CD4-positive, alpha-beta T cell treated with Interleukin-10 for 1 hour (primary cell): ENCODE measurements at regions not wholly inside any gene's neighbourhood (a gene's known extent, or its start where the extent isn't known, plus 50 kb on each side); places are given as distances from the start of the nearest gene placed in this dataset.
"Not testable (repeated sequence)": the region's sequence is repeated elsewhere in the genome, so short reads cannot be mapped to it uniquely, and the experiment has no call there.

Experiments used
- DNase-seq: peaks from one replicate; pipeline ENCODE4 v3.0.0-alpha.2; 2020

DNA sequence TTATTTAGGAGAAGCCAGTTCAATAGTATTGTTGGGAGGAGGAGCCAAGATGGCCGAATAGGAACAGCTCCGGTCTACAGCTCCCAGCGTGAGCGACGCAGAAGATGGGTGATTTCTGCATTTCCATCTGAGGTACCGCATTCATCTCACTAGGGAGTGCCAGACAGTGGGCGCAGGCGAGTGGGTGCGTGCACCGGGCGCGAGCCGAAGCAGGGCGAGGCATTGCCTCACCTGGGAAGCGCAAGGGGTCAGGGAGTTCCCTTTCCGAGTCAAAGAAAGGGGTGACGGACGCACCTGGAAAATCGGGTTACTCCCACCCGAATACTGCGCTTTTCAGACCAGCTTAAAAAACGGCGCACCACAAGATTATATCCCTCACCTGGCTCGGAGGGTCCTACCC is 403.2 kb upstream of the SMIM31 start:
- DNase-seq = not testable (repeated sequence)

DNA sequence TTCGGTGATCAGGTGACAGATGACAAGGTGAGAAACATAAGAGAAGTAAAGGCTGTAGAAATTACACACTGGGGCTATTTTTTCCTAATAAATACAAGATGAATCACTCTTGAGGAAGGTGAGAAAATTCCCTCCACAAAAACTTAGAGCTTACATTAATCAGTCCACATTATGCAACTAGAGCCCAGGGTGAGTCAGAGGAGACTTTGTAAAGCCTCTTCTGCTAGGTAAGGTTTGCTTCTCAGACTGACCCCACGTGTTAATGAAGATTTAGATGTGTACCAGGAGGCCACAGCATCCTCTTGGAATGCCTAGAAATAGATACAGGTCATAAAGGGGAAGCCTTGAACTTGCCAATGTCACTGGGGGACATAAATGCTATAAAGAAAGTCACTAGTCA is 396.0 kb upstream of the SMIM31 start:
- DNase-seq = no peak

DNA sequence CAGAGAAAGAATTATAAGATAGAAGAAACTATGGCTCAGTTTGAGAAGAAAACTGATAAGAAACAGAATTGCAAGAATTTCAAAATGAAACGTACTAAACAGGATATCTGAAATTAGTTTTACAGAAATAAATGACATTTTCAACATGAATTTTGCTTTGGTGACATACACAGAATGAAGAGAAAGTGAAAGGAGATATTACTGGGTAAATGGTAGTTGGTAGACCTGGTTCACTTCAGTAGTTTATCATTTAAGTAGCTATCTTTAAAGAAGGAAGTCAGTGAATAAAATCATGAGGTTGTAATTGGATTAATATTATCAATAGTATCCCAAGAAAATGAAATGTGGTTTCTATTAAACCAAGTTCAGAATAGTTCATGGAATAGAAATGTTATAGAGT is 395.5 kb upstream of the SMIM31 start:
- no peak for DNase-seq

DNA sequence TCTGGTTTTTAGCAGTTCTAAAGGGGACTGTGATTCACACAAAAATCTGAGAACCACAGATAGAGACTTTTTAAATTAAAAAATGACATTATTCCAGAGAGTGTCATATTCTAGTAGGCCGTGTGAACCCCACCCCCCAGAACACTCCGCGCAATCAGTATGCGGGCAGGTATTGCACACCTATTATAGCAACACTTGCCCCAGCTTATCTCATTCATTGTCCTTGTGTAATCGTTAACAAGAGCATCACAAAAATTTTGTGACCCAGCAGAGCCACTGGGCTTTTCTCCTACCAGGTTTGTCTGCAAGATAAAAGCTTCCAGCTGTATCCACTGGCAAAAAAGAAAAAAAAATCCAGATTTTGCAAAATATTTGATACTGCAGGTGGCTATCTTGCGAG is 394.1 kb upstream of the SMIM31 start:
- DNase-seq = no peak

DNA sequence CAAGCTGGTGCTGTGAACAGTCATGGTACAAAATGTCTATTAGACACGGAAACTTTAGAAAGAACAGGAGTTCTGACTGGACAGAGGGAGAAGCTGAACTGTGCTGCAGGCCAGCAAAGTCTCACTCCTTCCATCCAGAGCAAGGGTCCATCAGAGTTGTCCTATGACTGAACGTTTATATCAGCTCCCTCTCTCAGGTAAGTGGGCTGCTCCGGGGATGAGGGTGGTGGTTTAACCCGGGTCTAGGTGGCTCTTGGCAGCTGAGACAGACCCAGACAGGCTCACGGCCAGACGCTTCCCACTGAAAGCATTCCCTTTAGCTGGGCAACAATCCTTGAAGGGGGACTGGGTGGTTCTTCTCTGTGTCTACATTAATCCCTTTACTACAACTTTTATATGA is 385.0 kb upstream of the SMIM31 start:
- no peak for DNase-seq

DNA sequence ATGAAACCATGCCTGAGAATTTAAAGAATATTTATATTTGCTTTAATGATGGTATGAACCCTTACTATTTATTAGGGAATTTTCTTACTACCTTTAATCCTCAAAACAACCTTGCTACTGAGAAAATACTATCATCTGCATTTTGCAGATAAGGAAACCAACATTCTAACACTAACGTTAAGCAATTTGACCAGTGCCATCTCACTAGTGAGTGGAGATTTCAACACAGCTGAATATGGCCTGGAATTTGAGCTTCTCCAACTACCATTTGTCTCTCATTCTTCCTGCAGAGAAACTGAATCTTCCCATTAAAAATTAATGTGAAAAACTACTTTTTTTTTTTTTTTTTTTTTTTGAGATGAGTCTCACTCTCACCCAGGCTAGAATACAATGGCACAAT is 380.9 kb upstream of the SMIM31 start:
- no peak for DNase-seq

DNA sequence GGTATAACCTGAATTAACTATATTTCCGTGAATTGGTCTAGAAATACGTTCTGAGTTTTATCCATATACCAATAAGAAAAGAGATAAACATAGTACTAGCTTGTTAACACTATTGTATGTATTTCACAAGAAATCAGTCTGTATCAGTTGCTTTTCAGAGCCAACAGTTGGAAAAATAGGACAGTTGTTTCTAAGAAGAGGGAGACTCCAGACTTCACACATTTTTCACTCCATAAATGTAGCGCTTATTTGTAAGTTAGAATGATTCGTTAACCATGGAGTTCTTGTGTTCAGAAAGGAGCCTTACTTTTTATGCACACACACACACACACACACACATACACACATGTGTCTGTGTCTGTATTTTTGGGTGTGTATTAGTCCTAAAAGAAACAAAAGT is 376.7 kb upstream of the SMIM31 start:
- DNase-seq = no peak

DNA sequence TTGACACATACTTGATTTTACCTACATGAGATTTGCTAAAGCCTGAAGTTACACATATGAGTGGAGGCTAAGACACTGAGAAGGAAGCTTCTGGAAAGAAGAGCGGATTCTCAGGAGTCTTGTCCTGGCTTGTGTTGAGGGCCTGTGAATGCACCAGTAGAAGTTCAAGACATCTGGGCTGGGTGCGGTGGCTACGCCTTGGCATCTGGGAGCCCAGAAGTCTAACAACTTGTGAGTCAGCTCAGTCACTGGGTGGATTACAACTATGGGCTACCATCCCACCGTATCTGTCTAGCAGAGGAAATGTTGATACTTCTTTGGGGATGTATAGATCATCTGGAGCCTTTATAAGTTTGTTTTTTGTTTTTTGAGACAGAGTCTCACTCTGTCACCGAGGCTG is 375.6 kb upstream of the SMIM31 start:
- no peak for DNase-seq

DNA sequence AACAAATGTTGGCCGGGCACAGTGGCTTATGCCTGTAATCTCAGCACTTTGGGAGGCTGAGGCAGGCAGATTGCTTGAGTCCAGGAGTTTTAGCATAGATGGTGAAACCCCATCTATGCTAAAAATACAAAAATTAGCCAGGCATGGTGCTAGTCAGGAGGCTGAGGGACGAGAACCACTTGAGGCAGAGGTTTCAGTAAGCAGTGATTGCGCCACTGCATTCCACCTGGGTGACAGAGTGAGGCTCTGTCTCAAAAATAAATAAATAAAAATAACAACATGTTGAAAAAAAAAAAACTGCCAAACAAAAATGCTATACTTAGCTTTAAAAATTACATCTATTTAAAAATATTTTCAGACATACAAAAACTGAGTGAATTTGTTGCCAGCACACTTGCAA is 374.2 kb upstream of the SMIM31 start:
- DNase-seq = no peak

DNA sequence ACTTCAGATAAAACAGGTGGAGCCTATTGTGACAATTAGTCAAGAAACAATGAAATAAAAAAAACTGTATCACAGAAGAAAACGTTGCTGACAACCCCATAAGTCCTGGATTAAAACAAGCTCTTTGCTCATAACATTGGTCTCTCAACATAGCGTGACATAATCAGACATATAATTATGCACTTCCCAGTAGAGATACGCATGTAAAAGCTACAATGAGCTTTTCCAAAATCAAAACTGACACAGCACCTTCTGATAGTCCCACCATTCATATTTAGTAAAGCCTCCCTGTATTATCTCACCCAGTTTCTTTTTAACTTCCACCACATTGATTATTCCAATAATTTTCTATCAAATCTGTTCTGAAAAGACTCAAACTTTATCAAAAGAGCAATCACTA is 372.1 kb upstream of the SMIM31 start:
- no peak for DNase-seq

DNA sequence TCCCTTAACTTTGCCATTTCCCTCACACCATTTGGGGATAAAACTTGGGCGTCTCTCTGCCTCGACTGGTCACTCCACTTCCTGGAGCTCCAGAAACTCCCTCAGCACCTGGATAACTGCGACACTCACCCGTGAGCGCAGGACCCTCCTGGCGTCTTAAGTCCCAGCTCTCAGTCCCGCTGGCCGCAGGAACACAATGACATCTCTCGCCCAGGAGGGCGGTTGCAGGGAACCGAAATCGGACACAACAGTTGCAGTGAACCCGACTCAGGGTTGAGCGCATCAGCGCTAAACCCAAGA is 370.9 kb upstream of the SMIM31 start:
- no peak for DNase-seq

DNA sequence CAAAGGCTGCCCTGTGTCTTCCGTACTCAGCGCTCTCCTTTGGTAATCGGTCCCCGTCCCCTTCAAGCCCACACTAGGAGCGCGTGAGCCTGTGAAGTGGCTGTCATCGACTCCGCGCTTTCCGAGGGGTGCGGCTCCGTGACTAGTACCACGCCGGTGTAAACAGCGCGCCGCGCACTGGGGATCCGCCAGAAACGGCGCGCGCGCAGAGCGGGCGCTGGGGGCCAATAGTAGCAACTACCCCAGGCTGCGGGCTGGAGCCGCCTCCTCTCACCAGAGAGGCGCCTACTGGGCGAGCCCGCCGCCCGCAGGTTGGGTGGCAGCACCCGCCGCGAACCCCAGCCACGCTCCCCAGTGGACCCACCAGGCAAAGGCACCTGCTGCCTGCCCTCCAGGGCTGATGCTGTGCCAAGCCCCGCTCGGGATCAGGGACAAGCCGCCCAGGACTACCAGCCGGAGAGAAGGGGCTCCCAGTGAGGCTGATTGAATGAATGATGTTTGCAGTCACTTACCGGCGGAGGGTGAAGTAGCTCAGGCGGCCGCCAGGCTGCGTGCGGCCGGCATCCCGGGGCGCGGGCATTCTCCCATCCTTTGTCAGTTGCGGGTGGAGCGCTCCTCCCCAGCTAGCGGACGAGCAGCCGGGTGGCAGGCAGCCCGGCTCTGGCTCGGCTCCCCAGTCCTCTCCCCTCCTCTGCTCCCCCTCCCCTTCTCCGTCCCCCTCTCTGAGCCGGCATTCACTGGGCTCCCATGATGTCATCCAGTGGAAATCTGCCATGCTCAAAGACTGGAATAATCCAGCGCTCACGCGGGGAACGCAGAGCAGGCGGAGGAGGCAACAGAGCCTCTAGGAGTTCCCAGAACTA is 370.3 kb upstream of the SMIM31 start:
- no peak for DNase-seq

DNA sequence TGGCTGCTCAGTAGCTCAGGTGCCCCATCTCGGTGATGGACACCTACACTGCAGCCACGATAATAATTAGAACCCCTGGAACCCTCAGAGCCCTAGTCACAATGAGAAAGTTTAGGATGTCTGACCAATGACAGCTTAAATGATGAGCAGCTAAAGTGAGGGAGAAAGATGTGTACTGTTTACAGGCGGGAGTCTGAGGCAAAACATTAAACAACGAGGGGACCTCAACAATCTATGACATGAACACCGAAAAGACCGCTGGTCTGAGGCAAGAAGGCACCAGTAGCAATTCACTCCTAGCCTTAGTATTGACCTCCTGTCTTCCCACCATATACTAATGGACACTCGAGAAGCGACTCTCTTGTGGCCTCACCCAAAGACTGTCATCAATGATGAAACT is 369.5 kb upstream of the SMIM31 start:
- no peak for DNase-seq

DNA sequence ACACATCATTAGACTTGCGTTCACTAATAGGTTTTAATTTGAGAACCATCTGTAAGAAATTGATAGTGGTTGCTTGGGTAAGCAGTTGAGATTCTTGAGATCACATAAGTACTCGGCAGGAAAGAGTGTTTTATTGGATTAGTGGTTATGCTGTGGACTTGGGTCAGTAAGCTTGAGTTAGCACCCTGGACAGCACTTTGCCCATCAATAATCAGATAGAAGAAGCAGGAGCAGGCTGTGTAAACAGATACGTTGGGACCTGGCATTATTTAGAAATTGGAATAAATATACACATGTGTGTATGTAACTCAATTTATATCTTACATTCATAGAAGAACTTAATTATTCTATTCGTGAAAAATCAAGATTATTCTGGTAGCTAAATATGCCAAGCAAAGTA is 357.5 kb upstream of the SMIM31 start:
- no peak for DNase-seq

DNA sequence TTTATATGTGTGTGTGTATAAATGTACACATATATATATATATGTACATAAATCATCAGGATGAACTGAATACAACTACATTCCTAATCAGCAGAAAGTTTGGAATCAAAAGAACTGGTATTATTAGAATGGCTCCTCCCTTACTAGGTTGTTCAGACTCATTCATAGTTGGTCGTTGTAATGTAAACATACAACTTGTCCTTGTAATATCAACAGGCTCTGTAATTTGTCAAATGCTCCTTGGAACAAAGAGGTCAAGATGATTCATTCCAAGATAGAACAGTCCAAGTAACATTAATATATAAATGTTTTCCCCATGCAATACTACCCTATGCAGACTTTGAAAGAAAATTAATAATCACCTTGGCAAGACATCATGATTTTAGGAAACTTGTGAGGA is 351.4 kb upstream of the SMIM31 start:
- DNase-seq = no peak

DNA sequence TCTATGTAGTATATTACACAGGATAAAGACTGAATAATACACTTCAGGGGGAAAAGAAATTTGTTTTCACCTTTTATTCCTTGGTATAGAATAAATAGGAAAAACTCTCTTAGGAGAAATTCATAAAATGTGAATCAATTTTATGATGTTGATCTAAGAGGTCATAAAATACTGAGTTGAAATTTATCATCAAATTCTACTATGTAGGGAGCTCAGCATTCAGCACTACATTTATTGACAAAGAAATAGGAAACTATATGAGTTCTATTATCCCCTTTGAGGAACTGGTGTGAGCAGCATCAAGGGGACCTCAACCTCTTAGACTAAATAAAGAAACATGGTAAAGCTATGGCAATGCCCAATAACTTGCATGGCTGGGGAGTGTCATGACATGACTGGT is 348.2 kb upstream of the SMIM31 start:
- DNase-seq = no peak

DNA sequence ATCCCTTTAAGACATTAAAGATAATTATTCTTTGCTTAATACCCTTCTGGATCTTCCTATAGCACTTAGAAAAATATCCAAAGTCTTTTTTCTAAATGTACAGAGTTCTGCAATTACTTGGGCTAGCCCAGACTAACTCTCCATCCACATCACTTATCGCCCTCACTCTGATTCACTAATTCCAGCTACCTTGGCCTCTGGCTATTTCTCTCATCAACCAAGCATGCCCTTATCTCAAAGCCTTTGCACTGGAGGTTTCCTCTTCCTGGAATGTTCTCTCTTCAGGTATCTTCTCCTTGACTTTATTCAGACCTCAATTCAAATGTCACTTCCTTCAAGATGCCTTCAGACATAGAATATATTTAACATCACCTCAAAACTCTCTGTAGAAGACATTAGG is 345.1 kb upstream of the SMIM31 start:
- DNase-seq = no peak

DNA sequence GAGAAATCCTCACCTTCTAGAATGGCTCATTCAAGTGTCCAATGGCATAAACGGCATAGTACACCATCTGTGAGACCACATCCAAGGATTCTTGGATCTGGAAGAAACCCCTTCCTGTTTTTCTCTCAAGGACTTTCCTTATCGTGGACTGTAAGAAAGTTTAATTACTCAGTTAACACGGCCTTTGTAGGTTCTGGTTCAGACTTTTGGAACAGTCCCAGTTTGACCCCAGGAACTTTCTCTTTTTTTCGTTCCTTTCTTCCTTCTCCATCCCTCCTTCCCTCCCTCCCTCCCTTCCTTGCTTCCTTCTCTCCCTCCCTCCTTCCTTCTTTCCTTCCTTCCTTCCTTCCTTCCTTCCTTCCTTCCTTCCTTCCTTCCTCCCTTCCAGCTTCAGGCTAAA is 343.5 kb upstream of the SMIM31 start:
- no peak for DNase-seq

DNA sequence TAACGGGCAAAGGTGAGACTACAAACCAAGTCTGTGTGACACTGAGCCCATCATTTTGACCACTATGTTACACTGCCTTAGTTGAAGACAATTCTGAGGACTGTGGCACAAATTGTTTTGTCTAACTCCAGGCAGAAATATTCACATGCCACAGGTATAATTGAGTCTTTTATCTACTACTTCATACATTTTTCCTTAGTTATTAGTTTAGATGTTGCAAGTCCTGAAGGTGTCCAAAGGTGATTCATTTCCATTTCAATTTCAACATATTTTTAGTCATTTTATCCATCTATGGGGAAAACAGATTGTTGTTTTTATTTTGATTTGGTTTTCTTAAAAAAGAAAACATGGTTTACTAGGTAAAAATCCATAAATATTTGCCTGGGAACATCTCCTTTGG is 341.7 kb upstream of the SMIM31 start:
- DNase-seq = no peak

DNA sequence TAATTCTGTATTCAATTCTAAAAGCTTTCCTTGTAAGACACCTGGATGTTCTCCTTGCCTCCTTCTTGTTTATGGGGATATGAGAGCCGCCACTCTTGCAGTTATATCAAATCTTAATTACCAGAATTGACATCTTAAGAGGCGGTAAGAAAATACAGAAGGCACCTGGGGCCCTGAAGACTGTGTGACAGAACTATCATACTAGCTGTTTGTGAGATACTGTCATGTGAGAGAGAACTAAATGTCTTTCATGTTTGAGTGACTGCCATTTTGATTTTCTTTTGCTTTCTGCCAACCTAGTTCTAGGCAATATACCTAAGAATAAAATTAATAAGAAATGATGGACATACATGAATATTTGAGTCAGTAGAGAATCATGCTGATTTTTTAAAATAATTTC is 340.2 kb upstream of the SMIM31 start:
- no peak for DNase-seq

DNA sequence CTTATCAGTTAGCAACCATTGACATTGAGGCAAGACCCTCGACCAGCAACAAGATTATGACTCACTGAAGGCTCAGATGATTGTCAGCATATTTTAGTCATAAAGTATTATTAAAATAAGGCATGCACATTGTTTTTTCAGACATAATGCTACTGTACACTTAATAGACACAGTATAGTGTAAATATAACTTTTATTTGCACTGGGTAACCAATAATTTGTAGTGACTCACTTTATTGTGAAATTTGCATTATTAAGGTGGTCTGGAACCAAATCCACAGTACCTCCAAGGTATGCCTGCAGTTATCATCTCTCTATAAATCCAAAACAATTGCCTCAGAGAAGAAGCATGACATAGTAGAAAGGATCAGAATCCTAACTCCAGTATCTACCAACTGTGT is 330.1 kb upstream of the SMIM31 start:
- DNase-seq = no peak

DNA sequence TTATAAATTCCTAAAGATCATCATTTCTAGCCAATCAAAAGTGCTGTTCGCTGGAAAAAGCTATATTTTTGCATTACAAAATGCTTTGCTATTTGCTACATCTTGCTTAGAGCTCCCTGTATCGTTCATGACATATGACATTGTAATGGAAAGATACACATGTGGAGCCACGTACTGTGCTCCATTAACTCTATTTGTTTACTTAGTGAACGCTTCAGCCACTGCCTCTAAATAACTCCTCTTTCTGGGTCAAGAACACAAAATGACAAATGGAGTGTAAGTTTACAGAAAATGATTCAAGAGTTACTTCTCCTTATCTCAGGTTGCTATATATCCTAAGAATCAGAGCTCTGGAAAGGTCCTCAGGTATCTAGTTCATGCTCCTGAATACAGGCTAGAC is 329.1 kb upstream of the SMIM31 start:
- DNase-seq = no peak

DNA sequence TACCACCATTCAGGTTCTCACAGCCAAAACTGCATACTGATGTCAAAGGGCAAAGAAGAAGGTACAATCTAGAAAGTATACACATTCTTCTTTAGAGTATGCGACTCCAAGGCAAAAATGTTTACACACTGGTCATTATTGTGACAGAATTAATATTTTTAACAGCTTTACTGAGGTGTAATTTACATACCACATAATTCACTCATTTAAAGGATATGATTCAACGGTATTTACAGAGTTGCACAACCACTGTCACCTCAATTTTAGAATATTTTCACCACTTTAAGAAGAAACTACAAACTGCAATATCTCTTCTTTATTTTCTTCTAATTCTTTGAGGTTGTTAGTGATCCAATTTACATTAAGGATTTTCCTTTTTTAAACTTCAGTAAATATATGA is 325.4 kb upstream of the SMIM31 start:
- no peak for DNase-seq

DNA sequence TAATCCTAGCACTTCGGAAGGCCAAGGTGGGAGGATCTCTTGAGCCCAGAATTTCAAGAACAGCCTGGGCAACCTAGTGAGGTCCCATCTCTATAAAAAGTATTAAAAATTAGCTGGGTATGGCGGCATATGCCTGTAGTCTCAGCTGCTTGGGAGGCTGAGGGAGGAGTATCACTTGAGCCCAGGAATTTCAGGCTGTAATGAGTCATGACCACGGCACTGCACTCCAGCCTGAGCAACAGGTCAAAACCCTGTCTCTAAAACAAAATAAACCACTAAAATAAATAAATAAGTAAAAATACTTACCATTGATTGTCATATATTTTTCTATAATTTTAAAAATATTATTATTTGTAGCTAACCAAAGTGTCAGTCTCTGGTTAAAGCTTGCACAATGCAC is 315.6 kb upstream of the SMIM31 start:
- DNase-seq = no peak

DNA sequence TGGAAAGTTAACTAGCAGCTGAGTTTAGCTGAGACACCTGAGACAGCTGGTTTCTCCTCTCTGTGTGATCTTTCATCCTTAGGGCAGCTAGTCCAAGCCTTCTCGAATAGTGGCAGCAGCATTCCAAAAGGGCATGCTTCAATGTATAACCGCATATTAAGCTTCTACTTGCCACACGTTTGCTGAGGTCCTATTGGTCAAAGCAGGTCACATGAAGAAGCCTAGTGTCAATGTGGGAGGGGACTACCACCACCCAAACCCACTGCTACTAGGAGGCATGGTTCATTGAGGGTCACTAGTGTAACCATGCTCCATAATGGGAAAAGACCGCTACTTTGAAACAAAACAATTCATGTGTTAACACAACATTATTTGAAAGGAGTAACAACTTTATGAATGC is 314.9 kb upstream of the SMIM31 start:
- no peak for DNase-seq

DNA sequence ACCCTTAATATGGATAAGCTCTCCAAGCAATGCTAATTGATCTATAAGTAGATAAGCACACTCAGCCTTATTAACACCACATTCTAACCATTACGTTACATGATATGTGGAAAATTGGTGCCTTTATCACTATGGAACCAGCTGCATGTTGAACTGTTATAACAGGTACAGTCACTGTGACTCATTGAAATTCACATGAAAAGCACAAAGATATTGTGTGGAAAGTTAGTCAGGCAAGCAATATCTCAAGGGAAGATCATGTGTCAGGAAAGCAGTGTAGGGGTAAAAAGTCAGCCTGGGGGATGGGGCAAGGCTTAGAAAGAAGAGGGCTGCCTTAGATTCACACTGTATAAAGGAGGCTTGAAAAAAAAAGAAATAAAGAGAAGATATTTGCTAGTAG is 313.7 kb upstream of the SMIM31 start:
- DNase-seq = no peak
